Omental fat pad (tissue), 3 donors: ENCODE measurements at regions not wholly inside any gene's neighbourhood (a gene's known extent, or its start where the extent isn't known, plus 50 kb on each side); places are given as distances from the start of the nearest gene placed in this dataset.

Experiments used
- ATAC-seq: fragments of 150-250 bp; one replicate; pipeline ENCODE4 v1.9.1; 2016; ENCODE audit warnings: mild to moderate bottlenecking, moderate library complexity; ENCODE audit not compliant: low FRiP score
- DNase-seq: peaks from one replicate; pipeline ENCODE4 v3.0.0-alpha.2; 2019; ENCODE audit warnings: low spot score
- TF ChIP-seq, protein P1 (sequence below), 3 donors: fragments of 450-650 bp; IDR thresholded peaks; one replicate each; pipeline ENCODE4 v1.5.1; 2016 to 2017; ENCODE audit warnings: antibody characterized with exemption in 3 of 3, mild to moderate bottlenecking in 3 of 3, moderate library complexity in 2 of 3

DNA sequence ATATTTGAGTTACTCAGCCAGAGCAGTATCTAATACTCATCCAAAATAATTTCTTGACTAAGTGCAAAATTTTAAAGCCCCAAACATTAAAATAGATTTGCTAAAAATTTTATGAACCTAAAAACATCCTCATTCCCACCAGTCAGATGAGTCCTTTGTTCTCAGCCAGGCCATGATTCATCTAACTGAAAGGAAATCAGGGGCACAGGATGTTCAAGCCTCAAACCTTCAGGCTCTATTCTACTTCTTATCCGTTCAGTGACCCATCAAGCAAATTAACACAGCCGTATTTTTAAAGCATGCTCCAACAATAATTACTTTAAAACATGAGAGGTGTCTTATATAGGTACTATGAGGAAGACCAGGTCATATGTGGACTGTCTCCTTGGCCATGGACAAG, 176.5 kb upstream of the MON1B start:
- TF ChIP-seq, protein P1, sequence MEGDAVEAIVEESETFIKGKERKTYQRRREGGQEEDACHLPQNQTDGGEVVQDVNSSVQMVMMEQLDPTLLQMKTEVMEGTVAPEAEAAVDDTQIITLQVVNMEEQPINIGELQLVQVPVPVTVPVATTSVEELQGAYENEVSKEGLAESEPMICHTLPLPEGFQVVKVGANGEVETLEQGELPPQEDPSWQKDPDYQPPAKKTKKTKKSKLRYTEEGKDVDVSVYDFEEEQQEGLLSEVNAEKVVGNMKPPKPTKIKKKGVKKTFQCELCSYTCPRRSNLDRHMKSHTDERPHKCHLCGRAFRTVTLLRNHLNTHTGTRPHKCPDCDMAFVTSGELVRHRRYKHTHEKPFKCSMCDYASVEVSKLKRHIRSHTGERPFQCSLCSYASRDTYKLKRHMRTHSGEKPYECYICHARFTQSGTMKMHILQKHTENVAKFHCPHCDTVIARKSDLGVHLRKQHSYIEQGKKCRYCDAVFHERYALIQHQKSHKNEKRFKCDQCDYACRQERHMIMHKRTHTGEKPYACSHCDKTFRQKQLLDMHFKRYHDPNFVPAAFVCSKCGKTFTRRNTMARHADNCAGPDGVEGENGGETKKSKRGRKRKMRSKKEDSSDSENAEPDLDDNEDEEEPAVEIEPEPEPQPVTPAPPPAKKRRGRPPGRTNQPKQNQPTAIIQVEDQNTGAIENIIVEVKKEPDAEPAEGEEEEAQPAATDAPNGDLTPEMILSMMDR (IDR thresholded peaks at IDR 0.05) = no peak
- DNase-seq = no peak
- ATAC-seq = no peak

DNA sequence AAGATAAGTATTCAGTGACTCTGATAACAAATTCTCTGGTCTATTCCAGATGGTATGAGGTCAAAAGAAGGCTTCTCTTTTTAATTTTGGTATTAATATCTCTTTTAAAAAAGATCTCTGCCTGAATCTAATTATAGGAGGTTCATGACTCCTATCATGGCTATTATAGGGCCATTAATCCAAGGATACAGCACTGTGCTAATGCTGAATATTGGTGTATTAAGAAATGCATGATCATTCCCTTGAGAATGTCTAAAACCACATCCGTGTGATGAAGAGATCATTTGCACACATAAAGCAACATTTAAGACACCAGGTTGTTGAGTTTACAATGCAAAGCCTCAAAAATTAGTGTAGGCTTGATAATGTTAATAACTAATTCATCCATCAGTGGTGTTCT, 160.4 kb upstream of the MON1B start:
- ATAC-seq (no peak), DNase-seq (no peak)
- TF ChIP-seq, protein P1 (IDR thresholded peaks at IDR 0.05) = no peak

GRCh38 chr16:77033516-77033915, 157.5 kb upstream of the MON1B start:
- DNase-seq (no peak), ATAC-seq (no peak)
- TF ChIP-seq, protein P1 (IDR thresholded peaks at IDR 0.05) = no peak

DNA sequence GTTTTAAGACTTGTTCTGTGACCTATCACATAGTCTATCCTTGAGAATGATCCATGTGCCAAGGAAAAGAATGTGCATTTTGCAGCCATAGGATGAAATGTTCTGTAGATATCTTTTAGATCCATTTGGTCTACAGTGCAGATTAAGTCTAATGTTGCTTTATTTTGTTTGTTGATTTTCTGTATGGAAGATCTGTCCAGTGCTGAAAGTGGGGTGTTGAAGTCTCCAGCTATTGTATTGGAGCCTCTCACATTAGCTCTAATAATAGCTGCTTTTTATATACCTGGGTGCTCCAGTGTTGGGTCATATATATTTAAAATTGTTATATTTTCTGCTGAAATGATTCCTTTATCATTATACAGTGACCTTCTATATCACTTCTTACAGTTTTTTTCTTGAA, 155.6 kb upstream of the MON1B start:
- no peak for DNase-seq
- TF ChIP-seq, protein P1 (IDR thresholded peaks at IDR 0.05) = no peak
- no peak for ATAC-seq

GRCh38 chr16:77037696-77038347, 153.2 kb upstream of the MON1B start:
- ATAC-seq (no peak), DNase-seq (no peak)
- TF ChIP-seq, protein P1 (IDR thresholded peaks at IDR 0.05) = no peak

GRCh38 chr16:77041468-77041867, 149.5 kb upstream of the MON1B start:
- no peak for ATAC-seq
- no peak for DNase-seq
- TF ChIP-seq, protein P1 (IDR thresholded peaks at IDR 0.05) = no peak

DNA sequence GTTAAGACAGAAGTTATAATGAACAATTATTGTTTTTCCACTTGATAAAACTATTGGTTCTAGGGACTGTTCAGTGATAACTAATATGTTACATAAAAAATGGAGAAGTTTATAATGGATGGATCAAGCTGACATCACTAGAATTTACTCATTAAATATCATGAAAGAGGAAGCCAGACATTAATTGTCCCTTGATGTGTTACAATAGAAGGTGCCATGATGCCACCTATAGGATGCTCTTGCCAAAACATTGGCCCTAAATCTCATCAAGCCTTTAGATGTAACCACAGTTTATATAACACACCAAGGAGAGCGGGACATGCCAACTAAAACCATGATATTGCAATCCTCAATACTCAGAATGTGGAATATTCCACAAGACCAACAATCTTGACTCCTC, 147.9 kb upstream of the MON1B start:
- TF ChIP-seq, protein P1 (IDR thresholded peaks at IDR 0.05) = no peak
- no peak for DNase-seq
- no peak for ATAC-seq
